GM12891 (cell line): ENCODE measurements at regions not wholly inside any gene's neighbourhood (a gene's known extent, or its start where the extent isn't known, plus 50 kb on each side); places are given as distances from the start of the nearest gene placed in this dataset.

Experiments used
- POLR2A ChIP-seq: IDR thresholded peaks from 2 replicates; pipeline ENCODE4 v1.6.1; 2011; ENCODE audit warnings: low read depth, low read length, control low read depth
- POLR2AphosphoS5 ChIP-seq: IDR thresholded peaks from 2 replicates; pipeline ENCODE4 v1.6.1; 2011; ENCODE audit warnings: low read depth, low read length, control low read depth
- TAF1 ChIP-seq: IDR thresholded peaks from 2 replicates; pipeline ENCODE4 v1.6.1; 2011; ENCODE audit warnings: low read depth, low read length, control low read depth

- no peak for TF ChIP-seq POLR2AphosphoS5
- TF ChIP-seq POLR2A, result no peak
- TF ChIP-seq TAF1, result no peak
These were observed 587.1 kb downstream of the ZNF385D start for GRCh38 chr3:21163956-21164355.
